Tibial nerve (tissue), 4 donors: ENCODE measurements at regions not wholly inside any gene's neighbourhood (a gene's known extent, or its start where the extent isn't known, plus 50 kb on each side); places are given as distances from the start of the nearest gene placed in this dataset.

Experiments used
- CTCF ChIP-seq, 5 experiments: fragments of 200-600 bp in 3 of 5; fragments of 450-650 bp in 2 of 5; sonication (generic) in 3 of 5; IDR thresholded peaks; one replicate each; pipeline ENCODE4 v1.5.1; 2016 to 2019; ENCODE audit warnings: antibody characterized with exemption in 5 of 5, mild to moderate bottlenecking in 3 of 5, moderate library complexity in 2 of 5
- EP300 ChIP-seq, 2 donors: sonication (generic); formaldehyde crosslinking; IDR thresholded peaks; one replicate each; pipeline ENCODE4 v1.6.1; 2017; ENCODE audit warnings: antibody characterized with exemption in 2 of 2, mild to moderate bottlenecking in 1 of 2
- POLR2A ChIP-seq, 2 donors: fragments of 450-650 bp; IDR thresholded peaks; one replicate each; pipeline ENCODE4 v1.6.1; 2017; ENCODE audit warnings: antibody characterized with exemption in 2 of 2, mild to moderate bottlenecking in 2 of 2, moderate library complexity in 2 of 2

- TF ChIP-seq CTCF (IDR thresholded peaks at IDR 0.05) (no peak), POLR2A (IDR thresholded peaks at IDR 0.05) (no peak), EP300 (IDR thresholded peaks at IDR 0.05) (no peak)
Observed at GRCh38 chr2:126494593-126494992, 161.4 kb upstream of the GYPC start.
